Ecto neural progenitor cell (in vitro differentiated cells): ENCODE measurements at regions not wholly inside any gene's neighbourhood (a gene's known extent, or its start where the extent isn't known, plus 50 kb on each side); places are given as distances from the start of the nearest gene placed in this dataset.
"Not testable (repeated sequence)": the region's sequence is repeated elsewhere in the genome, so short reads cannot be mapped to it uniquely, and the experiment has no call there.

Experiments
- DNase-seq: peaks from one replicate; pipeline ENCODE4 v3.0.0-alpha.2; 2018; ENCODE audit warnings: low spot score

- DNase-seq, result no peak
These were observed 456.3 kb upstream of the ERCC4 start for GRCh38 chr16:13463619-13464018.

- DNase-seq, result no peak
These were observed 448.9 kb upstream of the ERCC4 start for GRCh38 chr16:13471036-13471435.

GRCh38 chr16:13478991-13479390 lies 441.0 kb upstream of the ERCC4 start:
- DNase-seq, result no peak

- no peak for DNase-seq
These were observed 440.4 kb upstream of the ERCC4 start for GRCh38 chr16:13479549-13479948.

- no peak for DNase-seq
These were observed 439.2 kb upstream of the ERCC4 start for GRCh38 chr16:13480801-13481200.

GRCh38 chr16:13483121-13483520 lies 436.8 kb upstream of the ERCC4 start:
- no peak for DNase-seq

- DNase-seq, result not testable (repeated sequence)
These were observed 430.5 kb upstream of the ERCC4 start for GRCh38 chr16:13489416-13489815.

GRCh38 chr16:13492046-13492445 lies 427.9 kb upstream of the ERCC4 start:
- no peak for DNase-seq

GRCh38 chr16:13503960-13504635 lies 415.9 kb upstream of the ERCC4 start:
- no peak for DNase-seq

GRCh38 chr16:13507530-13507929 lies 412.4 kb upstream of the ERCC4 start:
- no peak for DNase-seq

- no peak for DNase-seq
These were observed 409.4 kb upstream of the ERCC4 start for GRCh38 chr16:13510425-13511151.

GRCh38 chr16:13517841-13518240 lies 402.1 kb upstream of the ERCC4 start:
- DNase-seq, result no peak

GRCh38 chr16:13519871-13520270 lies 400.1 kb upstream of the ERCC4 start:
- no peak for DNase-seq

GRCh38 chr16:13521356-13521755 lies 398.6 kb upstream of the ERCC4 start:
- no peak for DNase-seq

- DNase-seq, result no peak
These were observed 392.6 kb upstream of the ERCC4 start for GRCh38 chr16:13527332-13527731.

GRCh38 chr16:13528691-13529090 lies 391.3 kb upstream of the ERCC4 start:
- DNase-seq, result no peak

- DNase-seq, result no peak
These were observed 390.6 kb upstream of the ERCC4 start for GRCh38 chr16:13529193-13529982.

GRCh38 chr16:13540771-13541170 lies 379.2 kb upstream of the ERCC4 start:
- DNase-seq, result no peak

GRCh38 chr16:13542284-13542683 lies 377.7 kb upstream of the ERCC4 start:
- DNase-seq, result no peak

- DNase-seq, result no peak
These were observed 376.1 kb upstream of the ERCC4 start for GRCh38 chr16:13543850-13544249.

- DNase-seq, result no peak
These were observed 374.7 kb upstream of the ERCC4 start for GRCh38 chr16:13545271-13545670.

GRCh38 chr16:13550254-13550653 lies 369.7 kb upstream of the ERCC4 start:
- no peak for DNase-seq
